Stimulated activated CD8-positive, alpha-beta memory T cell treated with anti-CD3 and anti-CD28 coated beads, Interleukin-4, amount 100 ng/mL, for 4 hours (primary cell): ENCODE measurements at regions not wholly inside any gene's neighbourhood (a gene's known extent, or its start where the extent isn't known, plus 50 kb on each side); places are given as distances from the start of the nearest gene placed in this dataset.
"Not testable (repeated sequence)": the region's sequence is repeated elsewhere in the genome, so short reads cannot be mapped to it uniquely, and the experiment has no call there.

Experiments
- DNase-seq, 2 donors: peaks; one replicate each; pipeline ENCODE4 v3.0.0-alpha.2; 2020; ENCODE audit warnings: low read depth in 2 of 2, low spot score in 1 of 2

DNA sequence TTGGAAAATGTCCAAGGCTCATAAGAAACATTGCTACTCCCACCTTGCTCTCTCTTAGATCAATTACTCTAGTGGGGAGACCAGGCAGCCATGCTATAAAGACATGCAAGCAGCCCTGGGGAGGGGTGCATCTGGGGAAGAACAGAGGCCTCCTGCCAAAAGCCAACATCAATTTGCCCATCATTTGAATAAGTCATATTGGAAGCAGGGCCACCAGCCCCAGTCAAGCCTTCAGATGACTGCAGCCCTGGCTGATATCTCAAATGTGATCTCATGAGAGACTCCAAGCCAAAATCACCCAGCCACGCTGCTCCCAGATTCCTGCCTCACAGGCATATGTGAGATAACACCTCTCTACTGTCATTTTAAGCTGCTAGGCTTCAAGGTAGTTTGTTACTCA lies 157.5 kb upstream of the PDE1C start:
- no peak for DNase-seq

- DNase-seq = no peak
These were observed 154.1 kb upstream of the PDE1C start for GRCh38 chr7:32224276-32224675.

GRCh38 chr7:32223721-32224120 lies 153.5 kb upstream of the PDE1C start:
- DNase-seq = no peak

- DNase-seq = no peak
These were observed 153.0 kb upstream of the PDE1C start for GRCh38 chr7:32223071-32223650.

GRCh38 chr7:32222251-32222900 lies 152.2 kb upstream of the PDE1C start:
- DNase-seq = no peak

DNA sequence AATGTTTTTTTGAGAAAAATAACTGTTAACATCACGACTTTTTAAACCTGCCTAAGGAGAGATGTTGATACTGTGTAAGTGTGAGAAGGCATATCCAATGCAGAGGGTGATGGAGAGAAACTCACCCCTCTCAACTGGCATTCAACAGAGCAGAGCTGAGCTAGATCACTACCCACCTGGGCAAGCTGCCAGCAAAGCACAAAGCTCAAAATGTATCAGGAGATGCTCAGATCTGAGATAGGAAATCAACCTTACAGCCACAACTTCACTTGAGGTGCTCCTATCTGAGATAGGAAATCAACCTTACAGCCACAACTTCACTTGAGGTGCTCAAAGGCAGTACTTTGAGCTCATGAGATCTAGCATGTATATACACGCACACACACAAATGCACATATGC lies 151.5 kb upstream of the PDE1C start:
- no peak for DNase-seq

GRCh38 chr7:32221056-32221455 lies 150.8 kb upstream of the PDE1C start:
- no peak for DNase-seq

- DNase-seq = not testable (repeated sequence)
These were observed 149.6 kb upstream of the PDE1C start for GRCh38 chr7:32219831-32220230.

DNA sequence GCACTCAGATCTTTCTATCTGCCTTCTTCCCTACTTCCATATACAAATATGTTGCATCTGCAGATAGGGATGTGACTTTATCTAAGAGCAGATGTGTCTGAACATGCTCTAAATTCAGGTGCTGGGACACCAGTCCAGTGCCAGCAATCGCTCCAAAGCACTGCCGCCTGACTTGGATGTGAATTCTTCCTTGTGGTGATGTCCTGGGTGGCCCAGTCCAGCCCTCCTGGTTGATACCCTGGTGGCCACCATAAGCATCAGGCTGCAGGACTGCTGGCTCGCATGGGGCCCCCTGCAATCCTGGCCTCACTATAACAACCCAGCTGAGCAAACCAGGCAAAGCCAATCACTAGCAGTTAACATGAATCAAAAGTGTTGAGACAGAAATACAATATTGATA lies 149.2 kb upstream of the PDE1C start:
- DNase-seq = no peak

DNA sequence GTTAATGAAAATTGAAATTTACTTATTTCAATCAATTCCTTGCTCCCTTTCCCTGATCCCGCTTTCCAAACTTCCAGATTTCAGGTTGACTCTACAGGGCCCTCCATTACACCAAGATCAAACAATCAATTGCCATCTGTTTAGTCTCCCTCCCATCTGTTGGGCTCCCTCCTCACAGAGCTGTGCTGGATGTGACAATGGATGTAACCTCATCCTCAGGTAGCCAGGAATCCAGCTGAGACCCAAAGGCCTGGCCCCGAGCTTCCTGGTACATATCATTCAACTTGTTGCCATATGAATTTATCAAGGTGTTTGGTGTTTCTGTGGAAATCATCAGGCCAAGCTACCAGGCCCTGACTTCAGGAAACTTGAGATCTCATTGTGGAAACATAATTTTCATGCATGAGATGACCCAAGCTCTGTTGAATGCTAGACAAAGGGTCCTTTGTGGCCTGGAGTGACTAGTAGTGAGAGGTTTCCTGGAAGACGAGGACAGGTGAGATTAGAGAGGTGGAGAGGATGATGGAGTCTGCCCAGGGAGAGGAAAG lies 148.6 kb upstream of the PDE1C start:
- no peak for DNase-seq

- DNase-seq = no peak
These were observed 147.9 kb upstream of the PDE1C start for GRCh38 chr7:32218154-32218467.

- DNase-seq = no peak
These were observed 147.3 kb upstream of the PDE1C start for GRCh38 chr7:32217341-32218153.

DNA sequence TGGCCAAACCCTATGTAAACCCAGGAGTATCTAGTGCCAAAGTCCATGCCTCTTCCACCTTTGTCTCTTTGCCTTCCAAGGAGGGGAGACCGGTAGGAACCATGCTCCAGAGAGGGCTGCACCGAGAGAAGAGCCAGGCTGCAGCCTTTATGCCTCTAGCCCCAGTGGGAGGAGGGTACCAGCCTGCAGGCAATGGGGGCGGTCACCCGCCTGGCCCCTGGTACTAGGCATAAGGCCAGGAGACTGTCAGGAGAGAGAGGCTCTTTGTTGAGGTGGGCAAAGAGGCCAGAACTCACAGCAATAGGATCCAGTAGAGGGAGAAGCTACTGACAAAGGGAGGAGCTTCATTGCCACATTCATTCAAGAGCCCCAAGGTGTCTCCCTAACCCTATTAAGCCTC lies 146.6 kb upstream of the PDE1C start:
- no peak for DNase-seq

GRCh38 chr7:32215697-32216096 lies 145.5 kb upstream of the PDE1C start:
- DNase-seq = no peak

GRCh38 chr7:32214913-32215312 lies 144.7 kb upstream of the PDE1C start:
- no peak for DNase-seq

DNA sequence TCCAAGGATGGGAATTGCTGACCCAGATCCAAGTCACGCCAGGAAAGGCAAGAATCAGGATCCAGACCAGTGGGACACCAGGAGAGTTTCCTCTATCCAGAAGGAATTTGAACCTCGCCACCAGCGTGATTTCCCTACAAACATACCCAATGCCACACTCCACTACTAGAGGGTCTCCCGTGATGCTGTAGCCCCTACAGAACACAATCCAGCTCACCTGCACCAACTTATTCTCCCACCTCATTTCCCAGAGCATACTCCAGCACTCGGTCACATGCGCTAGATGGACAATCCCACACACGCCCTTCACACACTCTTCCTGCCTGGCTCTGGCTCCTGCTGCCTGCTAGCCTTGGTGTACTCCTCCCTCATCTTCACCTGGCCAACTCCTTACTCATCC lies 142.1 kb upstream of the PDE1C start:
- no peak for DNase-seq

DNA sequence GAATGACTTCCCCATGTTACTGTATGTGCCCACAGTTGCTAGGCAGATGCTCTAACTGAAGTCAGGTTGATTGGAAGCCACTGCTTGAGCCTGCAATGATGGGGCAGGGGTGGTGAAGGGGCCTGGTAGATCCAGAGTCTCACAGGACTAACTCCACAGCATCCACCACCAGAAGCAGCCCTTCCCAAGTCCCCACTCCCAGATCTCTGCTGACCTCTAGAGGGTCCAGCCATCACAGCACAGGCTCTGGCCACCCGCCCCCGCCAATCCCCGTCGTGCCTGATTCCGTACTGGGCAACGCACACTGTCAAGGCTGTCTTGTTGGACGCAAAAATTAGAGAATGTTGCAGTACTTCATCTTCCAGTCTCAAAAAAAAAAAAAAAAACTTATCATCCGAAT lies 136.8 kb upstream of the PDE1C start:
- no peak for DNase-seq

DNA sequence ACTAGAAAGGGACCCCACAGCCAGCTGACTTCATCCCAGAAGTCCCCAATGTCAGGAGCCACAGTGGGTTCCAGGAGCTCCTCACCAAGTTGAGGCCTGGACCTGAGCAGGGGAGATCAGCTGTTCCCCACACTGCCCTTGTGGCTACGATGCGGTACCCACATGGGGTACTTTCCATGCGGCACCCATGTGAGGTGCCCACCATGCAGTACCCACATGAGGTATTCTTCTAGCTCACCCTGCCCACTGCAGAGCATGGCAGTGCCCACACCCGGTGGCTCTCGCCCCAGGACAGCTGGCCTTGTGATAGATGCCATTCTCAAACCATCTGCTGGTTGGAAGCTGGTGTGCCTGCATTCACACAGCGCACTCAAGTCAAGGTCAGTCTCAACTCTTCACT lies 136.3 kb upstream of the PDE1C start:
- DNase-seq = no peak

DNA sequence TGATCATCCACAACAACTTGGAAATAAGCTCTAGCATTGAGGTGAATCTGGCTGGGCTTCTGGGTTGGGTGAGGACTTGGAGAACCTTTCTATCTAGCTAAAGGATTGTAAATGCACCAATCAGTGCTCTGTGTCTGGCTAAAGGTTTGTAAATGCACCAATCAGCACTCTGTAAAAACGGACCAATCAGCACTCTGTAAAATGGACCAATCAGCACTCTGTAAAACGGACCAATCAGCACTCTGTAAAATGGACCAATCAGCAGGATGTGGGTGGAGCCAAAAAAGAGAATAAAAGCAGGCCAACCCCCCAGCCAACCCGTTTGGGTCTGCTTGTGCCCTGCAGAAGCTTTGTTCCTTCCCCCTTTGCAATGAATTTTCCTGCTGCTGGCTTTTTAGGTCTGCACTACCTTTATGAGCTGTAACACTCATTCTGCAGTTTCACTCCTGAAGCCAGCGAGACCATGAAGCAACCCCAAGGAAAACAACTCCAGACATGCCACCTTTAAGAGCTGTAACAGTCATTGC lies 135.2 kb upstream of the PDE1C start:
- DNase-seq = not testable (repeated sequence)

GRCh38 chr7:32204361-32205018 lies 134.3 kb upstream of the PDE1C start:
- DNase-seq = no peak

DNA sequence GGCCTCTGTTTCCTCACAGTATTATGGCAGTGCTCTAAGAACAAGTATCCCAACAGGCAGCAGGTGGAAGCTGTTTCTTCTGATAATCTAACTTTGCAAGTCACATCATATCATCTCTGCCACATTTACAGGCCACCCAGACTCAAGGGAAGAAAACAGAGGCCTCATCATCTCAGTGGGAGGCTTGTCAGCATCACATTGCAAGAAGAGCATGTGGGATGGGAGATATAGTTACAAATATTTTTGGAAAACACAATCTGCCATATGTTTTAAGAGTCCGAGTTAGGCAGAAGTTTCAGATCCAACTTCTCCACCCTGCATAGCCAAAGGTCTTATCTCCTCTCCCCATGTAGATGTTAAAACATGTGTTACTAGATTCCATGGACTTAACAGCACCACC lies 130.4 kb upstream of the PDE1C start:
- DNase-seq = no peak

GRCh38 chr7:32194537-32194936 lies 124.3 kb upstream of the PDE1C start:
- DNase-seq = no peak
